Caco-2 (cell line): ENCODE measurements at regions not wholly inside any gene's neighbourhood (a gene's known extent, or its start where the extent isn't known, plus 50 kb on each side); places are given as distances from the start of the nearest gene placed in this dataset.

ENCODE experiments used
- BruUV-seq: library from RNA; stranded (reverse); fragments of 400-500 nt; replicated peaks from 2 replicates; lab custom pipeline; 2021; lab: Mats Ljungman, UMichigan
- CTCF ChIA-PET: fragments of 300-600 bp; sonication (Branson Sonifier 250); formaldehyde crosslinking; loops from one replicate; lab custom pipeline; 2022; ENCODE audit warnings: antibody characterized with exemption; lab: Charles Lee
- POLR2A ChIA-PET: fragments of 300-600 bp; sonication (Branson Sonifier 250); formaldehyde crosslinking; loops from one replicate; lab custom pipeline; 2022; ENCODE audit warnings: antibody characterized with exemption; lab: Charles Lee
- DNase-seq, 2 experiments: peaks; one replicate each; pipeline versions ENCODE4 v3.0.0 to v3.0.0-alpha.2; 2020 to 2022
- H3K27me3 ChIP-seq: replicated peaks from 2 replicates; pipeline ENCODE4 v1.6.0; 2011; ENCODE audit warnings: low read length; ENCODE audit not compliant: control insufficient read depth, insufficient read depth
- H3K36me3 ChIP-seq: 2 replicates; pipeline ENCODE4 v1.5.1; 2011; ENCODE audit warnings: low read length; ENCODE audit not compliant: control insufficient read depth, insufficient read depth
- H3K4me1 ChIP-seq: fragments of 250-450 bp; sonication (Bioruptor Pico); 2 replicates; pipeline ENCODE4 v1.5.1; 2020; ENCODE audit warnings: mild to moderate bottlenecking
- H3K4me3 ChIP-seq: 2 replicates; pipeline ENCODE4 v1.5.1; 2011; ENCODE audit warnings: low read depth, mild to moderate bottlenecking, control low read depth, low read length
- H3K9me3 ChIP-seq: fragments of 250-450 bp; sonication (Bioruptor Pico); 2 replicates; pipeline ENCODE4 v1.5.1; 2020; ENCODE audit warnings: mild to moderate bottlenecking, moderate library complexity
- H3K27ac Mint-ChIP-seq: one replicate; pipeline ENCODE4 v1.8.0; 2022; ENCODE audit warnings: mixed read lengths; ENCODE audit not compliant: unreplicated experiment
- H3K27me3 Mint-ChIP-seq: one replicate; pipeline ENCODE4 v1.8.0; 2022; ENCODE audit warnings: mixed read lengths; ENCODE audit not compliant: insufficient read depth, unreplicated experiment
- H3K36me3 Mint-ChIP-seq: one replicate; pipeline ENCODE4 v1.8.0; 2022; ENCODE audit warnings: mild to moderate bottlenecking, mixed read lengths; ENCODE audit not compliant: insufficient read depth, unreplicated experiment
- H3K4me1 Mint-ChIP-seq: one replicate; pipeline ENCODE4 v1.8.0; 2022; ENCODE audit warnings: low read depth, mixed read lengths; ENCODE audit not compliant: unreplicated experiment
- H3K4me3 Mint-ChIP-seq: one replicate; pipeline ENCODE4 v1.8.0; 2022; ENCODE audit warnings: mild to moderate bottlenecking, moderate library complexity, mixed read lengths; ENCODE audit not compliant: unreplicated experiment
- H3K9me3 Mint-ChIP-seq: one replicate; pipeline ENCODE4 v1.8.0; 2022; ENCODE audit warnings: mixed read lengths; ENCODE audit not compliant: unreplicated experiment
- CTCF ChIP-seq, 2 experiments: fragments of 200-600 bp in 1 of 2; IDR thresholded peaks; 1 replicate in 1 of 2; 2 replicates in 1 of 2; pipeline versions ENCODE4 v1.5.1 to v1.8.0; 2011 to 2022; ENCODE audit warnings: antibody characterized with exemption in 1 of 2, control low read depth in 1 of 2, inconsistent platforms in 1 of 2, low read depth in 1 of 2, low read length in 1 of 2, mild to moderate bottlenecking in 1 of 2, moderate library complexity in 1 of 2; ENCODE audit not compliant: insufficient read depth in 1 of 2, severe bottlenecking in 1 of 2, unreplicated experiment in 1 of 2
- intact Hi-C: fragments of 100-400 bp; cut with micrococcal nuclease; formaldehyde crosslinking; loops from one replicate; pipeline ENCODE4 v1.10.0; 2022; ENCODE audit not compliant: unreplicated experiment

- 0 out of 2 replicates have a peak, but pooled peaks cover 5% of the 10 kb centered on the region for H3K9me3 ChIP-seq
These were observed 167.8 kb upstream of the TRIB2 start for GRCh38 chr2:12548906-12549305.

GRCh38 chr2:12549641-12550040 lies 167.1 kb upstream of the TRIB2 start:
- Histone ChIP-seq H3K4me1 (no peaks in the 10 kb centered on the region), H3K4me3 (no peak overlapping the region), H3K27me3 (no peaks in the 10 kb centered on the region), H3K9me3 (0 out of 2 replicates have a peak, but pooled peaks cover 5% of the 10 kb centered on the region), H3K36me3 (no peaks in the 10 kb centered on the region)
- no TSS peak for BruUV-seq
- H3K36me3 Mint-ChIP-seq, result no peaks in the 10 kb centered on the region
- intact Hi-C loops, result no loop called here
- H3K4me3 Mint-ChIP-seq, result no peak overlapping the region
- no peak for TF ChIP-seq CTCF (IDR thresholded peaks at IDR 0.05; ENCODE audit: insufficient read depth in 1 of 2, low read depth in 1 of 2, low read length in 1 of 2, severe bottlenecking in 1 of 2, unreplicated experiment in 1 of 2)
- no peaks in the 10 kb centered on the region for H3K4me1 Mint-ChIP-seq
- H3K9me3 Mint-ChIP-seq, result no peaks in the 10 kb centered on the region
- DNase-seq, result no peak
- CTCF ChIA-PET, result no interaction called here
- peaks cover 2% of the 10 kb centered on the region for H3K27me3 Mint-ChIP-seq
- POLR2A ChIA-PET, result no interaction called here
- no peak overlapping the region for H3K27ac Mint-ChIP-seq

More at GRCh38 chr2:12548906-12549305, 167.8 kb upstream of the TRIB2 start:
- H3K4me1 Mint-ChIP-seq, result no peaks in the 10 kb centered on the region
- Histone ChIP-seq H3K4me1 (no peaks in the 10 kb centered on the region), H3K4me3 (no peak overlapping the region), H3K36me3 (no peaks in the 10 kb centered on the region), H3K27me3 (no peaks in the 10 kb centered on the region)
- DNase-seq, result no peak
- no peak overlapping the region for H3K27ac Mint-ChIP-seq
- H3K36me3 Mint-ChIP-seq, result no peaks in the 10 kb centered on the region
- TF ChIP-seq CTCF (IDR thresholded peaks at IDR 0.05; ENCODE audit: insufficient read depth in 1 of 2, low read depth in 1 of 2, low read length in 1 of 2, severe bottlenecking in 1 of 2, unreplicated experiment in 1 of 2), result no peak
- no peaks in the 10 kb centered on the region for H3K9me3 Mint-ChIP-seq
- BruUV-seq, result no TSS peak
- H3K4me3 Mint-ChIP-seq, result no peak overlapping the region
- POLR2A ChIA-PET, result no interaction called here
- intact Hi-C loops, result no loop called here
- CTCF ChIA-PET, result no interaction called here
- peaks cover 3% of the 10 kb centered on the region for H3K27me3 Mint-ChIP-seq

GRCh38 chr2:12552092-12552491 lies 164.6 kb upstream of the TRIB2 start:
- BruUV-seq, result no TSS peak
- H3K4me1 Mint-ChIP-seq, result no peaks in the 10 kb centered on the region
- DNase-seq, result no peak
- H3K4me1 ChIP-seq, result no peaks in the 10 kb centered on the region; the same call in 1 of the 2 replicates
- ChIA-PET POLR2A (no interaction called here), CTCF (no interaction called here)
- no peak overlapping the region for H3K4me3 Mint-ChIP-seq
- H3K36me3 Mint-ChIP-seq, result no peaks in the 10 kb centered on the region
- H3K36me3 ChIP-seq, result no peaks in the 10 kb centered on the region
- 0 out of 2 replicates have a peak, but pooled peaks cover 5% of the 10 kb centered on the region for H3K9me3 ChIP-seq
- intact Hi-C loops, result no loop called here
- TF ChIP-seq CTCF (IDR thresholded peaks at IDR 0.05; ENCODE audit: insufficient read depth in 1 of 2, low read depth in 1 of 2, low read length in 1 of 2, severe bottlenecking in 1 of 2, unreplicated experiment in 1 of 2), result no peak
- H3K27me3 ChIP-seq, result no peaks in the 10 kb centered on the region
- H3K27ac Mint-ChIP-seq, result no peak overlapping the region
- H3K27me3 Mint-ChIP-seq, result no peaks in the 10 kb centered on the region
- H3K9me3 Mint-ChIP-seq, result no peaks in the 10 kb centered on the region
- H3K4me3 ChIP-seq, result no peak overlapping the region
